IMR-90 (cell line): ENCODE measurements at regions not wholly inside any gene's neighbourhood (a gene's known extent, or its start where the extent isn't known, plus 50 kb on each side); places are given as distances from the start of the nearest gene placed in this dataset.

Source experiments
- ATAC-seq: fragments of 200-7000 bp; cut with Tn5 transposase; 2 replicates; pipeline ENCODE4 v1.9.1; 2020; ENCODE audit warnings: low read depth, mild to moderate bottlenecking, moderate library complexity
- BruUV-seq: library from RNA; stranded (reverse); fragments of 400-500 nt; replicated peaks from 2 replicates; lab custom pipeline; 2021; lab: Mats Ljungman, UMichigan
- CTCF ChIA-PET: fragments of 300-600 bp; formaldehyde crosslinking; extraction: SDS; loops from one replicate; lab custom pipeline; 2021; ENCODE audit warnings: antibody characterized with exemption; lab: Yijun Ruan, JAX
- POLR2A ChIA-PET: fragments of 300-600 bp; sonication (Branson Sonifier 250); formaldehyde crosslinking; loops from one replicate; lab custom pipeline; 2022; ENCODE audit warnings: antibody characterized with exemption; ENCODE audit not compliant: unreplicated experiment; lab: Charles Lee
- DNase-seq: peaks from one replicate; pipeline ENCODE4 v3.0.0; 2013
- H2AFZ ChIP-seq: replicated peaks from 2 replicates; pipeline ENCODE3; 2013; ENCODE audit warnings: low read length, mild to moderate bottlenecking; ENCODE audit not compliant: poor library complexity
- H2AK5ac ChIP-seq: 2 replicates; pipeline ENCODE4 v1.6.1; 2013; ENCODE audit warnings: low read depth, low read length, inconsistent platforms
- H2AK9ac ChIP-seq: replicated peaks from 2 replicates; pipeline ENCODE3; 2013; ENCODE audit warnings: mild to moderate bottlenecking, low read depth, low read length, moderate library complexity; ENCODE audit not compliant: poor library complexity
- H2BK120ac ChIP-seq: 2 replicates; pipeline ENCODE4 v1.6.1; 2013; ENCODE audit warnings: low read depth, low read length, inconsistent platforms
- H2BK15ac ChIP-seq: 3 replicates; pipeline ENCODE4 v1.6.1; 2013; ENCODE audit warnings: low read depth, low read length, inconsistent platforms
- H2BK20ac ChIP-seq: 2 replicates; pipeline ENCODE4 v1.6.1; 2013; ENCODE audit warnings: low read depth, mild to moderate bottlenecking, inconsistent platforms, low read length, moderate library complexity
- H2BK5ac ChIP-seq: 2 replicates; pipeline ENCODE4 v1.6.1; 2013; ENCODE audit warnings: mild to moderate bottlenecking, low read depth, low read length, inconsistent platforms; ENCODE audit not compliant: poor library complexity, severe bottlenecking
- H3K14ac ChIP-seq: replicated peaks from 2 replicates; pipeline ENCODE4 v1.6.1; 2013; ENCODE audit warnings: low read depth, low read length, inconsistent platforms
- H3K18ac ChIP-seq: 2 replicates; pipeline ENCODE4 v1.6.1; 2013; ENCODE audit warnings: low read depth, low read length, control low read depth
- H3K23ac ChIP-seq: 2 replicates; pipeline ENCODE4 v1.6.1; 2013; ENCODE audit warnings: low read depth, low read length, inconsistent platforms
- H3K27ac ChIP-seq: 2 replicates; pipeline ENCODE4 v1.5.1; 2013; ENCODE audit warnings: mild to moderate bottlenecking, control low read depth, low read length; ENCODE audit not compliant: insufficient read depth
- H3K27me3 ChIP-seq: 2 replicates; pipeline ENCODE4 v1.6.1; 2013; ENCODE audit warnings: low read length; ENCODE audit not compliant: control insufficient read depth, insufficient read depth
- H3K36me3 ChIP-seq: 2 replicates; pipeline ENCODE4 v1.6.1; 2013; ENCODE audit warnings: low read length, mixed read lengths; ENCODE audit not compliant: control insufficient read depth, insufficient read depth
- H3K4ac ChIP-seq: 2 replicates; pipeline ENCODE4 v1.6.1; 2013; ENCODE audit warnings: low read depth, low read length, inconsistent platforms
- H3K4me1 ChIP-seq: 2 replicates; pipeline ENCODE4 v1.6.1; 2013; ENCODE audit warnings: low read length, mixed read lengths; ENCODE audit not compliant: control insufficient read depth, insufficient read depth
- H3K4me2 ChIP-seq: 2 replicates; pipeline ENCODE4 v1.6.1; 2013; ENCODE audit warnings: low read depth, mild to moderate bottlenecking, control low read depth, low read length, moderate library complexity
- H3K4me3 ChIP-seq: 2 replicates; pipeline ENCODE4 v1.5.1; 2013; ENCODE audit warnings: low read depth, mild to moderate bottlenecking, control low read depth, low read length, moderate library complexity; ENCODE audit not compliant: insufficient read depth
- H3K56ac ChIP-seq: 2 replicates; pipeline ENCODE4 v1.6.1; 2013; ENCODE audit warnings: low read length, inconsistent platforms; ENCODE audit not compliant: insufficient read depth; ENCODE audit errors: extremely low read depth
- H3K79me1 ChIP-seq, 2 experiments: 2 replicates each; pipeline ENCODE4 v1.6.1; 2013; ENCODE audit warnings: low read length in 2 of 2, inconsistent platforms in 1 of 2, low read depth in 1 of 2
- H3K9ac ChIP-seq: 2 replicates; pipeline ENCODE4 v1.6.1; 2013; ENCODE audit warnings: low read depth, low read length, control low read depth
- H3K9me1 ChIP-seq: 2 replicates; pipeline ENCODE4 v1.6.1; 2013; ENCODE audit warnings: low read length, inconsistent platforms; ENCODE audit not compliant: insufficient read depth
- H3K9me3 ChIP-seq: 2 replicates; pipeline ENCODE4 v1.6.1; 2013; ENCODE audit warnings: low read length; ENCODE audit not compliant: control insufficient read depth, insufficient read depth
- H4K20me1 ChIP-seq: 2 replicates; pipeline ENCODE4 v1.6.1; 2013; ENCODE audit warnings: low read length, inconsistent platforms; ENCODE audit not compliant: insufficient read depth
- H4K5ac ChIP-seq: 2 replicates; pipeline ENCODE4 v1.6.1; 2013; ENCODE audit warnings: mild to moderate bottlenecking, low read depth, low read length, control low read depth
- H4K8ac ChIP-seq, 2 experiments: 2 replicates each; pipeline ENCODE4 v1.6.1; 2013; ENCODE audit warnings: low read depth in 2 of 2, low read length in 2 of 2, control low read depth in 1 of 2, inconsistent platforms in 1 of 2
- H4K91ac ChIP-seq: 2 replicates; pipeline ENCODE4 v1.6.1; 2013; ENCODE audit warnings: low read depth, low read length, inconsistent platforms; ENCODE audit not compliant: insufficient read depth
- BHLHE40 ChIP-seq: fragments of 150-350 bp; IDR thresholded peaks from 2 replicates; pipeline ENCODE4 v1.6.1; 2016; ENCODE audit warnings: mild to moderate bottlenecking, low read depth, low read length
- CEBPB ChIP-seq: IDR thresholded peaks from 2 replicates; pipeline ENCODE4 v1.6.1; 2012; ENCODE audit warnings: low read depth, low read length, improper control_type of control experiment
- CHD1 ChIP-seq: IDR thresholded peaks from 2 replicates; pipeline ENCODE4 v1.6.1; 2012; ENCODE audit warnings: low read depth, low read length, improper control_type of control experiment
- FOS ChIP-seq: fragments of 150-350 bp; IDR thresholded peaks from 2 replicates; pipeline ENCODE4 v1.6.1; 2016; ENCODE audit warnings: low read depth, low read length
- MAFK ChIP-seq: IDR thresholded peaks from 2 replicates; pipeline ENCODE4 v1.6.1; 2012; ENCODE audit warnings: low read depth, low read length, improper control_type of control experiment
- MAZ ChIP-seq: IDR thresholded peaks from 2 replicates; pipeline ENCODE4 v1.6.1; 2012; ENCODE audit warnings: low read depth, mild to moderate bottlenecking, low read length, improper control_type of control experiment, moderate library complexity, borderline replicate concordance
- MXI1 ChIP-seq: IDR thresholded peaks from 2 replicates; pipeline ENCODE4 v1.6.1; 2012; ENCODE audit warnings: low read depth, mild to moderate bottlenecking, low read length, moderate library complexity, borderline replicate concordance
- NFE2L2 ChIP-seq: fragments of 150-350 bp; IDR thresholded peaks from 2 replicates; pipeline ENCODE4 v1.6.1; 2016; ENCODE audit warnings: low read depth, mild to moderate bottlenecking, low read length
- POLR2A ChIP-seq: IDR thresholded peaks from 2 replicates; pipeline ENCODE4 v1.6.1; 2012; ENCODE audit warnings: mild to moderate bottlenecking, low read depth, low read length
- RAD21 ChIP-seq: IDR thresholded peaks from 2 replicates; pipeline ENCODE4 v1.6.1; 2012; ENCODE audit warnings: low read length, improper control_type of control experiment
- RCOR1 ChIP-seq: IDR thresholded peaks from 2 replicates; pipeline ENCODE4 v1.6.1; 2012; ENCODE audit warnings: mild to moderate bottlenecking, low read length, improper control_type of control experiment; ENCODE audit not compliant: insufficient replicate concordance
- RFX5 ChIP-seq: IDR thresholded peaks from 2 replicates; pipeline ENCODE4 v1.8.0; 2012; ENCODE audit warnings: low read depth, mild to moderate bottlenecking, low read length, moderate library complexity
- SMC3 ChIP-seq: fragments of 150-350 bp; IDR thresholded peaks from 2 replicates; pipeline ENCODE4 v1.6.1; 2016; ENCODE audit warnings: low read depth, mild to moderate bottlenecking, antibody characterized with exemption, low read length, moderate library complexity
- WGBS, 2 experiments: methylation state at CpG; one replicate each; pipeline versions ENCODE4 v1.1.5 to v1.1.7; 2013; ENCODE audit warnings: missing lambda C conversion rate in 2 of 2; ENCODE audit not compliant: insufficient read length in 1 of 2; ENCODE audit errors: extremely low coverage in 2 of 2; 5-methylcytosine and 5-hydroxymethylcytosine counted together
- dilution Hi-C: fragments of 300-500 bp; cut with HindIII; formaldehyde crosslinking; loops from one replicate; pipeline ENCODE4 v1.14.3; 2018; ENCODE audit warnings: low sequenced_read_pairs; ENCODE audit not compliant: unreplicated experiment
- in situ Hi-C: fragments of 300-500 bp; cut with MboI; formaldehyde crosslinking; loops from 3 replicates; pipeline ENCODE4 v1.14.3; 2019; ENCODE audit warnings: low sequenced_read_pairs, inconsistent platforms, mixed read lengths
- intact Hi-C: fragments of 100-400 bp; cut with micrococcal nuclease; formaldehyde crosslinking; loops from 2 replicates; pipeline ENCODE4 v1.10.0; 2022
- TF ChIP-seq, protein P1 (sequence below): conservative IDR thresholded peaks from 2 replicates; pipeline ENCODE4 v1.5.1; 2012; ENCODE audit warnings: mild to moderate bottlenecking, low read depth, low read length, improper control_type of control experiment
- TF ChIP-seq, protein P2 (sequence below): fragments of 150-350 bp; IDR thresholded peaks from 2 replicates; pipeline ENCODE4 v1.6.1; 2016; ENCODE audit warnings: low read depth, mild to moderate bottlenecking, low read length, moderate library complexity, borderline replicate concordance
- TF ChIP-seq, protein P3 (sequence below): fragments of 150-350 bp; IDR thresholded peaks from 2 replicates; pipeline ENCODE4 v1.6.1; 2017; ENCODE audit warnings: mild to moderate bottlenecking, antibody characterized with exemption, low read length, low read depth

DNA sequence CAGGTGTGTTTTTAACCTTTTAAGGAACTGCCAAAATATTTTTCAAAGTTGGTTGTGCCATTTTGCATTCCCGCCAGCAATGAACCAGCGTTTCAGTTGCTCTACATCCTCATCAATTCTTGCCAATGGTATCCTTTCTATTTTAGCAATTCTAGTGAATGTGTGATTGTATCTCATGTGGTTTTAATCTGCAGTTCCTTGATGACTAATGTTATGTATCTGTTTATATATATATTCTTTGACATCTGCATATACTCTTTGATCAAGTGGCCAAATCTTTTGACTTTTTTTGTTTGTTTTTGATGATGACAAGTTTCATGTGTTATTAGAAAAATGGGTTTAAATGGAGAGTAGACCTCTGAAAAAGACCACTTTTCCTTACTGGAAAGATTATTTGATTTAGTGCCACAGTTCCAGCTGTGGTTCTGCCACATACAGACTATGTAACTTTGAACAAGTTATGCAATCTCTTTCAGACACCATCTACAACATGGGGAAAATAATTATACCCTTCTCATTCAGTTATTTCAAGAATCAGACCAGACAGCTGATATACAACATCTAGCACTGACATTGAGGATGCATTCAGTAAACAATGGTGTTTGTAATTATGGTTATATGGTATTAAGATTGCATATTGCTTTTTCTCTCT is 146.3 kb upstream of the CNOT2 start:
- intact Hi-C loops, result no loop called here
- H2BK5ac ChIP-seq, result no peak overlapping the region
- DNase-seq (no peak), ATAC-seq (no peak)
- no peak overlapping the region for H3K9ac ChIP-seq
- no peak overlapping the region for H3K27ac ChIP-seq
- no peaks in the 10 kb centered on the region for H3K9me3 ChIP-seq
- no peak overlapping the region for H3K4ac ChIP-seq
- no peaks in the 10 kb centered on the region; the same call in 1 of the 2 replicates for H3K27me3 ChIP-seq
- H2AK5ac ChIP-seq, result no peak overlapping the region
- dilution Hi-C loops, result no loop called here
- in situ Hi-C loops, result no loop called here
- no peak overlapping the region for H3K4me2 ChIP-seq
- no peak overlapping the region for H3K23ac ChIP-seq
- H3K79me1 ChIP-seq, result no peaks in the 10 kb centered on the region
- no peak overlapping the region for H3K14ac ChIP-seq
- H3K9me1 ChIP-seq, result no peaks in the 10 kb centered on the region
- H2BK20ac ChIP-seq, result no peak overlapping the region
- TF ChIP-seq SMC3 (no peak), MAZ (no peak), RFX5 (no peak), RAD21 (no peak), POLR2A (no peak), FOS (no peak), CEBPB (no peak), BHLHE40 (no peak), MAFK (no peak), RCOR1 (no peak), NFE2L2 (no peak), MXI1 (no peak), CHD1 (no peak)
- TF ChIP-seq, protein P1, sequence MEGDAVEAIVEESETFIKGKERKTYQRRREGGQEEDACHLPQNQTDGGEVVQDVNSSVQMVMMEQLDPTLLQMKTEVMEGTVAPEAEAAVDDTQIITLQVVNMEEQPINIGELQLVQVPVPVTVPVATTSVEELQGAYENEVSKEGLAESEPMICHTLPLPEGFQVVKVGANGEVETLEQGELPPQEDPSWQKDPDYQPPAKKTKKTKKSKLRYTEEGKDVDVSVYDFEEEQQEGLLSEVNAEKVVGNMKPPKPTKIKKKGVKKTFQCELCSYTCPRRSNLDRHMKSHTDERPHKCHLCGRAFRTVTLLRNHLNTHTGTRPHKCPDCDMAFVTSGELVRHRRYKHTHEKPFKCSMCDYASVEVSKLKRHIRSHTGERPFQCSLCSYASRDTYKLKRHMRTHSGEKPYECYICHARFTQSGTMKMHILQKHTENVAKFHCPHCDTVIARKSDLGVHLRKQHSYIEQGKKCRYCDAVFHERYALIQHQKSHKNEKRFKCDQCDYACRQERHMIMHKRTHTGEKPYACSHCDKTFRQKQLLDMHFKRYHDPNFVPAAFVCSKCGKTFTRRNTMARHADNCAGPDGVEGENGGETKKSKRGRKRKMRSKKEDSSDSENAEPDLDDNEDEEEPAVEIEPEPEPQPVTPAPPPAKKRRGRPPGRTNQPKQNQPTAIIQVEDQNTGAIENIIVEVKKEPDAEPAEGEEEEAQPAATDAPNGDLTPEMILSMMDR, result no peak
- TF ChIP-seq, protein P2, sequence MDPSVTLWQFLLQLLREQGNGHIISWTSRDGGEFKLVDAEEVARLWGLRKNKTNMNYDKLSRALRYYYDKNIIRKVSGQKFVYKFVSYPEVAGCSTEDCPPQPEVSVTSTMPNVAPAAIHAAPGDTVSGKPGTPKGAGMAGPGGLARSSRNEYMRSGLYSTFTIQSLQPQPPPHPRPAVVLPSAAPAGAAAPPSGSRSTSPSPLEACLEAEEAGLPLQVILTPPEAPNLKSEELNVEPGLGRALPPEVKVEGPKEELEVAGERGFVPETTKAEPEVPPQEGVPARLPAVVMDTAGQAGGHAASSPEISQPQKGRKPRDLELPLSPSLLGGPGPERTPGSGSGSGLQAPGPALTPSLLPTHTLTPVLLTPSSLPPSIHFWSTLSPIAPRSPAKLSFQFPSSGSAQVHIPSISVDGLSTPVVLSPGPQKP, result no peak
- TF ChIP-seq, protein P3, sequence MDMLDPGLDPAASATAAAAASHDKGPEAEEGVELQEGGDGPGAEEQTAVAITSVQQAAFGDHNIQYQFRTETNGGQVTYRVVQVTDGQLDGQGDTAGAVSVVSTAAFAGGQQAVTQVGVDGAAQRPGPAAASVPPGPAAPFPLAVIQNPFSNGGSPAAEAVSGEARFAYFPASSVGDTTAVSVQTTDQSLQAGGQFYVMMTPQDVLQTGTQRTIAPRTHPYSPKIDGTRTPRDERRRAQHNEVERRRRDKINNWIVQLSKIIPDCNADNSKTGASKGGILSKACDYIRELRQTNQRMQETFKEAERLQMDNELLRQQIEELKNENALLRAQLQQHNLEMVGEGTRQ, result no peak
- H2AFZ ChIP-seq, result no peak overlapping the region
- H4K5ac ChIP-seq, result no peak overlapping the region
- H3K18ac ChIP-seq, result no peak overlapping the region
- no peak overlapping the region for H2BK120ac ChIP-seq
- H3K4me1 ChIP-seq, result no peaks in the 10 kb centered on the region
- H4K8ac ChIP-seq, result no peak overlapping the region
- BruUV-seq, result no TSS peak
- no peak overlapping the region for H4K91ac ChIP-seq
- H2BK15ac ChIP-seq, result no peak overlapping the region
- H3K36me3 ChIP-seq, result no peaks in the 10 kb centered on the region
- POLR2A ChIA-PET, result no interaction called here
- no peak overlapping the region for H2AK9ac ChIP-seq
- CTCF ChIA-PET, result no interaction called here
- H3K56ac ChIP-seq, result no peak overlapping the region
- WGBS, 2 experiments, result no CpG with 5 or more reads among the region's 2 CpGs
- H3K4me3 ChIP-seq, result no peak overlapping the region
- no peaks in the 10 kb centered on the region for H4K20me1 ChIP-seq
